Stimulated activated CD4-positive, alpha-beta T cell treated with anti-CD3 and anti-CD28 coated beads, TNF-alpha, amount 100 ng/mL, for 48 hours (primary cell): ENCODE measurements at regions not wholly inside any gene's neighbourhood (a gene's known extent, or its start where the extent isn't known, plus 50 kb on each side); places are given as distances from the start of the nearest gene placed in this dataset.
"Not testable (repeated sequence)": the region's sequence is repeated elsewhere in the genome, so short reads cannot be mapped to it uniquely, and the experiment has no call there.

Experiments used
- DNase-seq, 3 donors: peaks; one replicate each; pipeline ENCODE4 v3.0.0-alpha.2; 2020; ENCODE audit warnings: low read depth in 3 of 3

DNA sequence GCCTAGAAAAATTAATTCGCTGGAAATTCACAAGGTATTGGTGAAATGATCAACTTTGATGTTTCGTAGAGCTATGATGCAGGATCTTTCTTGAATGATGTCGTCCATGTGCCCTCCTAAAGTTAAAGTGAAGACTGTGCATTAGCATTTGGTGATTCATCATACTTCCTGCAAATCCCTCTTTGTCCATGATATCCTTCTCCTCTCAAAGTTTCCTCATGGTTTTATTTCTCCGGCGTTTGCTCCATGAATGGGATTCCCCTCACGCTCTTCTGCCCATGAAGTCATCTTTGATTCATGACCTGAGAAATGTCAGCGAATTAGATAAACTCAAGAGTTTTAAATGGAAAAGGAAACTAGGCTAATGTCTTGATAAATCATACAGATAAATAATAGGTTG is 372.7 kb downstream of the PSAT1 start:
- no peak for DNase-seq

GRCh38 chr9:78671785-78672184 is 374.9 kb downstream of the PSAT1 start:
- DNase-seq: no peak

DNA sequence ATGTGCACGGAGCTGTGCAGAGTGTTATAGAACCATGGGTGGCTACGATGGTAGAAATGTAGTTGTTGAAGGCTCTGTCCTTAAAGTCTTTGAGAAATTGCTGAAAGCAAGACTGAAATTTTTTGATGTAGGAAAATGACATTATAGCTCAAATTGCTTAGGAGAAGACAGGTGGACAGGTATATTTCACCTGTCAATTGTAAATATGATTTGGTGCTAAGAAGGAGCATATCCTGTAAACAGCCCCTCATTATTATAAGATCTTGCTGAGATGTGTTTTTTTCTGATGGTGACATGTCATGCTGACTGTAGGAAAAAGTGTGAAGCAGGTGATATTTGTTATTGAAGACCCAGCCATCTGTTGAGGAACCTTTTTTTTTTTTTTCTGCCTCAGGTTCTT is 377.9 kb downstream of the PSAT1 start:
- DNase-seq: no peak

- no peak for DNase-seq
Measured at GRCh38 chr9:78676009-78676408, 379.1 kb downstream of the PSAT1 start.

GRCh38 chr9:78676623-78677022 is 379.7 kb downstream of the PSAT1 start:
- no peak for DNase-seq

- DNase-seq: no peak
Measured at GRCh38 chr9:78677326-78677725, 380.4 kb downstream of the PSAT1 start.

GRCh38 chr9:78678877-78679276 is 382.0 kb downstream of the PSAT1 start:
- DNase-seq: no peak

- no peak for DNase-seq
Measured at GRCh38 chr9:78680196-78680595, 383.3 kb downstream of the PSAT1 start.

GRCh38 chr9:78682216-78682615 is 385.3 kb downstream of the PSAT1 start:
- DNase-seq: no peak

GRCh38 chr9:78685471-78685870 is 388.5 kb downstream of the PSAT1 start:
- no peak for DNase-seq

DNA sequence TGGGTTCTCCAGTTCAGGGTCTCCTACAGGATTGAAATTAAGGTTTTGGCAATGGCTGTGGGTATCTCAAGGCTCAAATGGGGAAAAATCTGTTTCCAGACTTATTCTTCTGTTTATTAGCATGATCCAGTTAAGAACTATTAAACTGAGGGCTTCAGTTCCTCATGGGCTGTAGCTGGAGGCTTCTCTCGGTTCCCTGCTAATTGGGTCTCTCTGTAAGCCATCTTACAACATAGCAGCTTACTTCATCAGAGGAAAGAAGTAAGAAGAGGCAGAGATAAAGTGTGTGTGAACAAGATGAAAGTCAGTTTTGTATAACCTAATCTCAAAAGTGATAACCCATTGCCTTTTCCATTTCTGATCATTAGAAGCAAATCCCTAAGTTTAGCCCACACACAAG is 391.9 kb downstream of the PSAT1 start:
- DNase-seq: no peak

DNA sequence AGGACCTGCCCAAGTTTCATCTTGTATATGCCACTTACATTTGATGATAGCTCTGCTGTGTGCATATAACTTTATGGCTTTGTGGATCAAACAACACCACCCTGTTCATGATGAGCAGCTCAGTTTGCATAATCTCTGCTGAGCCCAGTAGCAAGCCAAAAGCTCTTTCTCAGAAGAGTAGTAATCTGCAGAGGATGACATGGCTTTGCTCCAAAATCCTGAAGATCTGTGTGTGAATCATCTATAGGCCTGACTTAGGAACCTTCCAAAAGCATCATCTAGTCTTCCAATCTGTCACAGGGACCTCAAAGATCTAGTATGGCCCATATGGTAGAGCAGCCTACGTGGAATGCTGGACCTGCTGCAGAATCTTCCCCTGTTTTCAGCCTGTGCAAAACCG is 394.6 kb downstream of the PSAT1 start:
- DNase-seq: no peak

GRCh38 chr9:78692871-78693270 is 395.9 kb downstream of the PSAT1 start:
- no peak for DNase-seq

GRCh38 chr9:78694974-78695373 is 398.0 kb downstream of the PSAT1 start:
- no peak for DNase-seq

DNA sequence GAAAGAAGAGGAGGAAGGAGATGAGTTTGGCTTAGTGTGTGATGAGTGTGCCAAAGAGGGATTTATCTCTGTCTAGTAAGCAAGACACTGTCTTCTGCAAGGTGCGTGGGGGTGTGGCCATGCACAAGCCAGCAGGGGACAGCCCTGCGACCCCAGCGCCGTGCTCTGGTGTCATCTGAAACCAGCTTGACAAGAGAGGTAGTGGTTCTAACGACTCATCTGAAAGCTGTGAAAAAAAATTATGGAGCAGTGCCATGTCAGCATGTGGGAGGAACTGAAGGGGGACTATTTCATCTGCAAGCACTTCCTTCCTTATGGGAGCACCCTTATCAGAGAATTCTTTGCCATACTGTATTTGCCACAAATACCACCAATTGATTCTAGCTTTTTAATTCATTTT is 398.6 kb downstream of the PSAT1 start:
- no peak for DNase-seq

DNA sequence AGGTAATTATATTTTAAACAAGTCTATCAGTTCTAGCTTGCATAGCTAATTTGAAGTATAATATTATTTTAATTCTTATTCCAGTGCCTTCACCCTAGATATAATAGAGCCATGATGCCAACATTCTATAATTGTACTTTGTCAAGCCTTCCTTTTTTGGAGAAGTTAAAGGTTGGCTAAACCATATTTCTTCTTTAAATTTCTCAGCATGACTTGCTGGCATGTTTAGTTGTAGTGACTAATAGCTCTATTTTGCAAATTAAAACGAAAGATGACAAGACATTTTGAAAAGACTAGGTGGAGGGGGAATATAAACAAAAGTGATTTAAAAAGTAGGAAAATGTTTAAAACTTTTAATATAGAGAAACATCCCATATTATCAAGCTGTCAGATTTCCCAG is 400.7 kb downstream of the PSAT1 start:
- DNase-seq: no peak

GRCh38 chr9:78698371-78698770 is 401.4 kb downstream of the PSAT1 start:
- no peak for DNase-seq

- not testable (repeated sequence) for DNase-seq
Measured at GRCh38 chr9:78699217-78699616, 402.3 kb downstream of the PSAT1 start.

- not testable (repeated sequence) for DNase-seq
Measured at GRCh38 chr9:78704153-78704552, 407.2 kb downstream of the PSAT1 start.

- DNase-seq: no peak
Measured at GRCh38 chr9:78707080-78707479, 410.2 kb downstream of the PSAT1 start.

DNA sequence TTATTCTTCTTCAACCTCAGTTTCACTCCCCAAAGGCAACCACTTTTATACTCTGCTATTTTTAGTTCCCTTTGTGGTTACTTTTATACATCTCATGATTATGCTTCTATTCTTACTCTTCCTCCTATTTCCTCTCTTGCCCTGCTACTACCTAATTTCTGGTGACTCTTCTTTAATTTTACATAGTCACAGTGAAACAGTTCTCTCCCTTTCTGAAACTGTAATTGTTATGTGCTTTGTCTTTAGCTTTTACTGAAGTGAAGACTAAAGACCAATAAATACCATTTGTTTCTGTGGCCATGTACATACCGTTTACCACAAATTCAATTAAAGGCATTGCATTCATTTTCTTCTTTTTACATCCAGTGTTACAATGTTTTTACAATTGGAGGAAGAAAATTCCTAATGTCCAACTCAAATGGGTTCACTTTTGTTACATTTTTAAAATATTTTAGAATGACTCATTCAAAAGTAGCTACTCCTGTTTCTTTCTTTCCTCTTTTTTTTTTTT is 410.6 kb downstream of the PSAT1 start:
- no peak for DNase-seq

DNA sequence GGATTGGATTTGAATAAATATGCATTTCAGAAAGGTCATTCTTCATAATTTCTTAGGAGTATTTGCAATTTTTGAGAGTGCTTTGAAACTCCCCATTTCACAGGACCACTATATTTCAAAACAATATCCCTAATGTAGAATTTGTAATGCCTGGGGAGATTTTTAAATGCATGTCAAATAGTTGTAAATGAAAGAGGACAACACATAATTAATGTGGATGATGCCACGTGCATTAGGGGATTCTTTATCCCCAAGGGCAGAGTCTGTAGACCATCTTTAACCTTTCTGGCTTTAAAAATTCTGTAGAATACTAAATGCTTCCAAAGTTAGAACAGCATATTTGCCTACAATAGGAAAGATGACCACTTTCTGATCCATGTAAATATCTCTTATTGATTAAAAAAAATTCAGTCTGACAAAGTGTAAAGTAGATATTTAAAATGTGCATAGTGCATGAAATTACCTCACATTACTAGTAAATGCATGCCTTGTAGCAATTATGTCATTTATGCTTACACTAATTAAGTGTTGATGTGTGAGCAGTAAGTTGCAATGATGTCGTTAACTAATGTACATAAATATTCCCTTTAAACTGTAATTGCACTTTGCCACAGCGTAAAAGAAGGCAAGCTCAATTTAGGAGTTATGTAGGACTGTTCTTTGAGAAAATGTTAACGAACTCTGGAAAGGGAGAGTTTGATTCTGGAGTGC is 416.1 kb downstream of the PSAT1 start:
- DNase-seq: no peak

- DNase-seq: no peak
Measured at GRCh38 chr9:78713614-78714405, 416.9 kb downstream of the PSAT1 start.
